ENCODE measurements at regions not wholly inside any gene's neighbourhood (a gene's known extent, or its start where the extent isn't known, plus 50 kb on each side); places are given as distances from the start of the nearest gene placed in this dataset.

- H3K4me3 Mint-ChIP-seq = no peak overlapping the region
- intact Hi-C loops (cut with micrococcal nuclease) = no loop called here
- no peaks in the 10 kb centered on the region for H3K36me3 Mint-ChIP-seq
- Histone ChIP-seq H3K4me3 (ENCODE audit: low read length) (no peak overlapping the region), H3K36me3 (ENCODE audit: control insufficient read depth, insufficient read depth, low read length) (no peaks in the 10 kb centered on the region), H3K4me1 (ENCODE audit: control insufficient read depth, insufficient read depth, low read length) (no peaks in the 10 kb centered on the region), H3K27me3 (ENCODE audit: control insufficient read depth, insufficient read depth, low read length) (peaks cover 3% of the 10 kb centered on the region), H3K9me3 (ENCODE audit: control insufficient read depth, insufficient read depth, low read length) (no peaks in the 10 kb centered on the region), H3K27ac (ENCODE audit: low read length) (no peak overlapping the region)
- no peaks in the 10 kb centered on the region for H3K9me3 Mint-ChIP-seq
- no peak for TF ChIP-seq CTCF (IDR thresholded peaks at IDR 0.05)
- no peak overlapping the region for H3K27ac Mint-ChIP-seq
- peaks cover 0 to 7% of the 10 kb centered on the region in 2 donors for H3K27me3 Mint-ChIP-seq (ENCODE audit: low read depth in 2 of 2)
- ATAC-seq (no peak), DNase-seq (no peak)
- H3K4me1 Mint-ChIP-seq = no peaks in the 10 kb centered on the region
- WGBS (ENCODE audit: insufficient coverage) = no CpG with 5 or more reads among the region's 2 CpGs
Observed at GRCh38 chr4:144350706-144351105, 210.2 kb upstream of the GYPA start.

GRCh38 chr4:144351306-144351705 lies 210.8 kb upstream of the GYPA start:
- H3K27me3 Mint-ChIP-seq (ENCODE audit: low read depth in 2 of 2) = peaks cover 0 to 7% of the 10 kb centered on the region in 2 donors
- Histone ChIP-seq H3K27ac (ENCODE audit: low read length) (no peak overlapping the region), H3K36me3 (ENCODE audit: control insufficient read depth, insufficient read depth, low read length) (no peaks in the 10 kb centered on the region), H3K9me3 (ENCODE audit: control insufficient read depth, insufficient read depth, low read length) (no peaks in the 10 kb centered on the region), H3K4me3 (ENCODE audit: low read length) (no peak overlapping the region), H3K27me3 (ENCODE audit: control insufficient read depth, insufficient read depth, low read length) (peaks cover 5% of the 10 kb centered on the region), H3K4me1 (ENCODE audit: control insufficient read depth, insufficient read depth, low read length) (no peaks in the 10 kb centered on the region)
- TF ChIP-seq CTCF (IDR thresholded peaks at IDR 0.05) = no peak
- ATAC-seq = no peak
- DNase-seq = no peak
- no peak overlapping the region for H3K27ac Mint-ChIP-seq
- WGBS (ENCODE audit: insufficient coverage) = 77% methylated on average over 2 of the region's 3 CpGs
- intact Hi-C loops (cut with micrococcal nuclease) = no loop called here
- H3K4me1 Mint-ChIP-seq = peaks cover 0 to 5% of the 10 kb centered on the region in 2 donors
- H3K4me3 Mint-ChIP-seq = no peak overlapping the region
- H3K9me3 Mint-ChIP-seq = no peaks in the 10 kb centered on the region
- H3K36me3 Mint-ChIP-seq = no peaks in the 10 kb centered on the region

DNA sequence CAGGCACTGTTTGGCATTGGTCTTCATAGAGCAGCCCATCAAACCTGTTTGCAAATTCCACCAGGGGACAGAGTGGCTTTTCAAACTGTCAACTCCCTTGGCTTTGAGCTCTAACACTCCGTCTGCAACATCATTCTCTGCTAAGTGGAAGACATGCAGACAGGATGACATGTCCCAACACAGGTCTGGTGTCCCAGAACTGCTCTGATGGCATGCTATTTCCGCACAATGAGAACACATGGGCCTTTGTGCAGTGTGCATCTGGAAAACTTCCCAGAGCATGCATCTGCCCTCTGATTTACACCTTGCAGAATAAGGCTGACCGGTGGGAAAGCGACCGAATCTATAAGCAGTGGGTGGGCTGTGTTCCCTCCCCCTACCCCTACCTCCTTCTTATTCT lies 212.8 kb upstream of the GYPA start:
- ATAC-seq (no peak), DNase-seq (no peak)
- Mint-ChIP-seq H3K9me3 (no peaks in the 10 kb centered on the region), H3K27ac (no peak overlapping the region), H3K4me3 (no peak overlapping the region), H3K36me3 (no peaks in the 10 kb centered on the region), H3K27me3 (ENCODE audit: low read depth in 2 of 2) (peaks cover 0 to 7% of the 10 kb centered on the region in 2 donors), H3K4me1 (peaks cover 0 to 8% of the 10 kb centered on the region in 2 donors)
- H3K9me3 ChIP-seq (ENCODE audit: control insufficient read depth, insufficient read depth, low read length) = no peaks in the 10 kb centered on the region
- H3K27ac ChIP-seq (ENCODE audit: low read length) = no peak overlapping the region
- intact Hi-C loops (cut with micrococcal nuclease) = no loop called here
- TF ChIP-seq CTCF (IDR thresholded peaks at IDR 0.05) = no peak
- 92% methylated on average over 5 of the region's 5 CpGs for WGBS (ENCODE audit: insufficient coverage)
- no peak overlapping the region for H3K4me3 ChIP-seq (ENCODE audit: low read length)
- H3K4me1 ChIP-seq (ENCODE audit: control insufficient read depth, insufficient read depth, low read length) = no peaks in the 10 kb centered on the region
- H3K27me3 ChIP-seq (ENCODE audit: control insufficient read depth, insufficient read depth, low read length) = peaks cover 5% of the 10 kb centered on the region
- no peaks in the 10 kb centered on the region for H3K36me3 ChIP-seq (ENCODE audit: control insufficient read depth, insufficient read depth, low read length)

Data from natural killer cell (primary cell).